T-cell (primary cell): ENCODE measurements at regions not wholly inside any gene's neighbourhood (a gene's known extent, or its start where the extent isn't known, plus 50 kb on each side); places are given as distances from the start of the nearest gene placed in this dataset.

Source experiments
- ATAC-seq, 4 experiments: fragments of 200-7000 bp in 3 of 4; fragments of 150-1000 bp in 1 of 4; cut with Tn5 transposase; replicated peaks in 1 of 4; 1 replicate in 3 of 4; 2 replicates in 1 of 4; pipeline ENCODE4 v1.10.0; 2021; ENCODE audit warnings: moderate library complexity in 3 of 4, mild to moderate bottlenecking in 2 of 4, moderate number of reproducible peaks in 1 of 4
- CTCF ChIA-PET, 2 donors: fragments of 300-600 bp; sonication (Branson Sonifier 250); formaldehyde crosslinking; loops; one replicate each; lab custom pipeline; 2022; ENCODE audit warnings: antibody characterized with exemption in 2 of 2; lab: Charles Lee
- POLR2A ChIA-PET, 2 donors: fragments of 300-600 bp; sonication (Branson Sonifier 250); formaldehyde crosslinking; loops; one replicate each; lab custom pipeline; 2022; ENCODE audit warnings: antibody characterized with exemption in 2 of 2; lab: Charles Lee
- DNase-seq, 35 experiments: peaks; one replicate each; pipeline versions ENCODE4 v3.0.0 to v3.0.0-alpha.2; 2013 to 2023
- H3K27ac ChIP-seq: one replicate; pipeline ENCODE4 v1.5.1; 2013; ENCODE audit warnings: low read length
- H3K27me3 ChIP-seq, 2 experiments: replicated peaks in 1 of 2; 1 replicate in 1 of 2; 2 replicates in 1 of 2; pipeline versions ENCODE4 v1.6.1 to v1.7.0; 2013; ENCODE audit warnings: low read length in 1 of 2, mixed read lengths in 1 of 2; ENCODE audit not compliant: control insufficient read depth in 2 of 2, insufficient read depth in 2 of 2; ENCODE audit errors: extremely low read depth in 1 of 2
- H3K36me3 ChIP-seq, 2 donors: 1 replicate in 1 of 2; 2 replicates in 1 of 2; pipeline versions ENCODE4 v1.6.1 to v1.7.0; 2013; ENCODE audit warnings: low read length in 1 of 2; ENCODE audit not compliant: control insufficient read depth in 2 of 2, insufficient read depth in 1 of 2; ENCODE audit errors: extremely low read depth in 1 of 2
- H3K4me1 ChIP-seq, 2 experiments: 1 replicate in 1 of 2; 2 replicates in 1 of 2; pipeline versions ENCODE4 v1.6.1 to v1.7.0; 2013; ENCODE audit warnings: low read length in 2 of 2, mixed read lengths in 1 of 2; ENCODE audit not compliant: insufficient read depth in 2 of 2, control insufficient read depth in 1 of 2; ENCODE audit errors: extremely low read depth in 1 of 2
- H3K4me3 ChIP-seq, 2 donors: 1 replicate in 1 of 2; 2 replicates in 1 of 2; pipeline versions ENCODE4 v1.5.1 to v1.7.0; 2013; ENCODE audit warnings: mild to moderate bottlenecking in 2 of 2, low read length in 1 of 2, moderate library complexity in 1 of 2; ENCODE audit not compliant: control insufficient read depth in 1 of 2; ENCODE audit errors: extremely low read depth in 1 of 2
- H3K9me3 ChIP-seq: 2 replicates; pipeline ENCODE4 v1.7.0; 2013
- H3K27ac Mint-ChIP-seq, 2 donors: one replicate each; pipeline ENCODE4 v1.8.0; 2020 to 2021; ENCODE audit warnings: mild to moderate bottlenecking in 2 of 2, mixed read lengths in 2 of 2
- H3K27me3 Mint-ChIP-seq, 2 donors: one replicate each; pipeline ENCODE4 v1.8.0; 2021 to 2022; ENCODE audit warnings: mixed read lengths in 2 of 2
- H3K36me3 Mint-ChIP-seq: one replicate; pipeline ENCODE4 v1.8.0; 2021; ENCODE audit warnings: mixed read lengths
- H3K4me1 Mint-ChIP-seq, 3 donors: one replicate each; pipeline ENCODE4 v1.8.0; 2020 to 2022; ENCODE audit warnings: mixed read lengths in 3 of 3, mild to moderate bottlenecking in 1 of 3
- H3K4me3 Mint-ChIP-seq, 3 donors: one replicate each; pipeline ENCODE4 v1.8.0; 2020 to 2022; ENCODE audit warnings: mild to moderate bottlenecking in 3 of 3, mixed read lengths in 3 of 3, moderate library complexity in 3 of 3
- H3K9me3 Mint-ChIP-seq, 3 donors: one replicate each; pipeline ENCODE4 v1.8.0; 2020 to 2022; ENCODE audit warnings: mixed read lengths in 3 of 3
- WGBS: methylation state at CpG from one replicate; pipeline ENCODE4 v1.1.5; 2013; ENCODE audit warnings: missing lambda C conversion rate; ENCODE audit not compliant: insufficient coverage; 5-methylcytosine and 5-hydroxymethylcytosine counted together

DNA sequence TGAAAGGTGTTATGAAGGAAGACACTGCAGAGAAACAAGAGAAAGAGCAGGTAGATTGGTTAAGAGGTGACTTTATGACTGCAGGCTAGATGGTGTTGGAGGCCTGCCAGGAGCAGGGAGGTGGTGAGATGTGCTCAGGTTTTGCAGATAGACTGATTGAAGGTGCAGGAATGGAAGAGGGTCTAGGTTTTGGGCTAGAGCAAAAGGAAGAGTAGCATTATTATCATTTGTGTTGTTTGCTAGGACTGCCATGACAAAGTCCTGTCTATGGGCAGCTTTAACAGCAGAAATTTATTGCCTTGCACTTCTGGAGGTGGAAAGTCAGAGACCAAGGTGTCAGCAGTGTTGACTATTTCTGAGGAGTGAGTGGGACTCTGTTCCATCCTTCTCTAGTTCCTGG lies 172.9 kb upstream of the SOX11 start:
- no peak overlapping the region for H3K4me3 ChIP-seq
- no peaks in the 10 kb centered on the region for H3K36me3 ChIP-seq
- Mint-ChIP-seq H3K27ac (no peak overlapping the region), H3K9me3 (no peaks in the 10 kb centered on the region), H3K4me3 (no peak overlapping the region), H3K4me1 (no peaks in the 10 kb centered on the region), H3K36me3 (no peaks in the 10 kb centered on the region), H3K27me3 (no peaks in the 10 kb centered on the region)
- DNase-seq (no peak), ATAC-seq (no peak)
- H3K9me3 ChIP-seq: no peaks in the 10 kb centered on the region
- H3K27ac ChIP-seq: no peak overlapping the region
- H3K27me3 ChIP-seq: no peaks in the 10 kb centered on the region
- CTCF ChIA-PET: no interaction called here
- POLR2A ChIA-PET: no interaction called here
- H3K4me1 ChIP-seq: no peaks in the 10 kb centered on the region

DNA sequence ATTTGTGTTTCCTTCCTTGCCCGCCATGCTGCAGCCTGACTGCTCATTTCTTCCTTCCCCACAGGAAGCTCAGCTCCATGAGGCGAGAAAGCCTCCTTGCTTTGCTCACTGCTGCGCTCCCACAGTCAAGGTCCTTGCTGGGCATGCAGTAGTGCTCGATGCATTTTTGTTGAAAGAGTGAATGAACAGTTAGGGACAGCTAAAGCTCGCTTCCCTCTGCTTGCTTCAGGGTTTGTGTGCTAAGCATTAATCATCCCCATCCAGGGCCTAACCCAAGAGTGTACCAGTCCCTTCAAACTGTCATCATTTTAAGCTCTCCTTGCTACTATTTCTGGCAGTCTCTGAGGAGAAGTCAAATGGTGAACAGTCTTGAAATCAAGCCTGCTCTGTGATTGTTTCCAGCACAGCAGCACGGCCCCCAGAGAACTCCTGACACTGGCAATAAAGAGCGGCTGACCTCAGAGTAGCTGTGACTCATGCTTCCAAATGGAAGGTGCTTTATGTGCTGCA lies 171.7 kb upstream of the SOX11 start:
- H3K4me3 ChIP-seq: no peak overlapping the region
- DNase-seq: no peak
- Mint-ChIP-seq H3K9me3 (no peaks in the 10 kb centered on the region), H3K4me1 (no peaks in the 10 kb centered on the region), H3K27me3 (no peaks in the 10 kb centered on the region), H3K4me3 (no peak overlapping the region), H3K27ac (no peak overlapping the region), H3K36me3 (no peaks in the 10 kb centered on the region)
- no peaks in the 10 kb centered on the region for H3K36me3 ChIP-seq
- no peaks in the 10 kb centered on the region for H3K4me1 ChIP-seq
- ChIA-PET POLR2A (no interaction called here), CTCF (no interaction called here)
- no peaks in the 10 kb centered on the region for H3K27me3 ChIP-seq
- H3K27ac ChIP-seq: no peak overlapping the region
- WGBS: 80% methylated on average over 2 of the region's 7 CpGs
- no peak for ATAC-seq
- no peaks in the 10 kb centered on the region for H3K9me3 ChIP-seq

GRCh38 chr2:5521461-5521860 lies 170.7 kb upstream of the SOX11 start:
- H3K9me3 ChIP-seq: no peaks in the 10 kb centered on the region
- Mint-ChIP-seq H3K9me3 (no peaks in the 10 kb centered on the region), H3K36me3 (no peaks in the 10 kb centered on the region), H3K27me3 (no peaks in the 10 kb centered on the region), H3K4me3 (no peak overlapping the region), H3K4me1 (no peaks in the 10 kb centered on the region), H3K27ac (no peak overlapping the region)
- no peak overlapping the region for H3K4me3 ChIP-seq
- no peaks in the 10 kb centered on the region for H3K27me3 ChIP-seq
- POLR2A ChIA-PET: no interaction called here
- H3K4me1 ChIP-seq: no peaks in the 10 kb centered on the region
- no peaks in the 10 kb centered on the region for H3K36me3 ChIP-seq
- no peak overlapping the region for H3K27ac ChIP-seq
- ATAC-seq (no peak), DNase-seq (no peak)
- CTCF ChIA-PET: no interaction called here
- WGBS: 56% methylated on average over 3 of the region's 7 CpGs

DNA sequence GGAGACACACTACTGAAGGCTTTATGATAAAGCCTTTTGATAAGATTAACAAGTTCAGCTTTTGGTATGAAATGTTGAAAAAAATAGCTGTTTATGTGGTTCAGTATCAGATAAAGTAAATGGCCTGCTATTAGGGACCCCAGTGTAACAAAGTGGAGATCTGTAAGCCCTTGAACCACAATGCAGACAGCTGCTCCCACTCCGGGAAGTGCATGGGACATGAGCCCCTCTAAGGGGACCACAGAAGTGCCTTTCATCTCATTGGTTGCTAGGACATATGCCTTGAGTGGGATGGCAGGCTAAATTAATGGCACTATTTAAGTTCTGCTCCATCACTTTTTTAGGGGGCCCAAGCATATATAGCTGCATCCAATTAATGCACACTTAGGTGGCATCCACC lies 167.6 kb upstream of the SOX11 start:
- WGBS: no CpG with 5 or more reads among the region's 1 CpG
- ChIA-PET CTCF (no interaction called here), POLR2A (no interaction called here)
- H3K27ac ChIP-seq: no peak overlapping the region
- Mint-ChIP-seq H3K36me3 (no peaks in the 10 kb centered on the region), H3K27ac (no peak overlapping the region), H3K4me1 (no peaks in the 10 kb centered on the region), H3K27me3 (no peaks in the 10 kb centered on the region), H3K9me3 (no peaks in the 10 kb centered on the region), H3K4me3 (no peak overlapping the region)
- H3K9me3 ChIP-seq: no peaks in the 10 kb centered on the region
- H3K36me3 ChIP-seq: no peaks in the 10 kb centered on the region
- no peak overlapping the region for H3K4me3 ChIP-seq
- no peaks in the 10 kb centered on the region for H3K27me3 ChIP-seq
- DNase-seq: no peak
- H3K4me1 ChIP-seq: no peaks in the 10 kb centered on the region
- no peak for ATAC-seq

DNA sequence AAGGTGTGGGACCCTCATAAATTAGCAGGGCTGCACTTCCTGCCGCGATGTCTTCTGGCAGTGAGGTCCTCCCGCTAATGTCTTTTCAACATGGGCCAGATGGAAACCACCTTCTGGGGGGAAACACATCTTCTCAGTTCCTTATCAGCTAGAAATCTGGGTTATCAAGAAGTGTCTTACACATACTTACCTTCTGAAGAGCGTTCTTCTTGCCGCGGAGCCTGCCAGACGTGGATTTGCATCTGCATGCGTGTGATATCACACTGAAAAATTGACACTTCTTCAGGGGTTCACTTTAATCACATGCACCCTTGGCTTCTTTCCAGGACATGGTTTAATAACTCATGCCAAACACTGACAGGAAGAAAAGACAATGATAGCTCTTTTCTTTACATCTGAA lies 163.5 kb upstream of the SOX11 start:
- H3K36me3 Mint-ChIP-seq: no peaks in the 10 kb centered on the region
- CTCF ChIA-PET: no interaction called here
- H3K27me3 Mint-ChIP-seq: no peaks in the 10 kb centered on the region
- H3K4me1 Mint-ChIP-seq: no peaks in the 10 kb centered on the region
- WGBS: 83% methylated on average over 2 of the region's 8 CpGs
- H3K27ac Mint-ChIP-seq: no peak overlapping the region
- H3K9me3 Mint-ChIP-seq: peaks cover 0 to 4% (median 0%) of the 10 kb centered on the region in 3 donors
- Histone ChIP-seq H3K36me3 (no peaks in the 10 kb centered on the region), H3K27ac (no peak overlapping the region), H3K9me3 (no peaks in the 10 kb centered on the region), H3K27me3 (no peaks in the 10 kb centered on the region), H3K4me3 (no peak overlapping the region), H3K4me1 (no peaks in the 10 kb centered on the region)
- no peak for ATAC-seq
- POLR2A ChIA-PET: no interaction called here
- H3K4me3 Mint-ChIP-seq: no peak overlapping the region
- DNase-seq: no peak

DNA sequence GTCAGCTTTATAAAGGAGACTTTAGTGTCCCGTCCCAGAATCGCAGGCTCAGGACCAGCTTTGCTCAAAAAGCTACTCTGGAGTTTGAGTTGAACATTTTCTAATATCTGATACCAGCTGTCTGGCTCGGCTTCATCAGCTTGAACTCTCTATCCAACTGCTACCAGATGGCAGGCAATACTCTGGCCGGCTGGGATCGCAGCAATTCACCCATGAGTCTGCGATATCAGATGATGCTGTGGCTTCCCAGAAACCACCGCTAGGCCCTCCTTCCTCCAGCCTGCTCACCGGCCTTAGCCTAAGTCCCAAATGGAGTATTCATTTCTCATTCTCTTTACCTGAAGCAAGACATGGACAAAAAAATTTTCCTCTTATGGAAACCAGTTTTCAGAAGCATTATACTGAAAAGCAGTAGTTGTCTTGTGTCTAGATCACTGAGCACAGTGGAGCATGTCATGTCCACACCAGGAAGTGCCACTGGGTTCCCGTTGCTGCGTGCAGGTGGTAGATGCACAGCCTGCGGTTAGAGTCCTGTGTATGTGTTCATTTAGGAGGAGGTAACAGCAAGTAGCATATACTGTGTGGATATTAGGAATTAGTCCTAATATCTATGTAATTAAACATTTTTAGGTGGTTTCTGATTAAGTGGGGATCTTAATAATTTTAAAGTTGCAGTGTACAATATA lies 162.0 kb upstream of the SOX11 start:
- no peak overlapping the region for H3K4me3 Mint-ChIP-seq
- H3K9me3 ChIP-seq: no peaks in the 10 kb centered on the region
- no peak overlapping the region for H3K27ac ChIP-seq
- no peaks in the 10 kb centered on the region for H3K4me1 Mint-ChIP-seq
- CTCF ChIA-PET: no interaction called here
- WGBS: 88% methylated on average over 7 of the region's 11 CpGs
- H3K36me3 Mint-ChIP-seq: no peaks in the 10 kb centered on the region
- no peak overlapping the region for H3K4me3 ChIP-seq
- no peaks in the 10 kb centered on the region for H3K36me3 ChIP-seq
- no peak for DNase-seq
- no peaks in the 10 kb centered on the region for H3K27me3 Mint-ChIP-seq
- no peaks in the 10 kb centered on the region for H3K27me3 ChIP-seq
- H3K27ac Mint-ChIP-seq: no peak overlapping the region
- peaks cover 0 to 4% (median 0%) of the 10 kb centered on the region in 3 donors for H3K9me3 Mint-ChIP-seq
- no peaks in the 10 kb centered on the region for H3K4me1 ChIP-seq
- POLR2A ChIA-PET: no interaction called here
- ATAC-seq: no peak

- no CpG with 5 or more reads among the region's 3 CpGs for WGBS
- CTCF ChIA-PET: no interaction called here
- POLR2A ChIA-PET: interaction anchor here in 1 of 2 donors (0.6 kb wide), 1 partner anchor 350 kb away, joined by 7 read pairs; no protein-coding TSS in a partner anchor
- no peaks in the 10 kb centered on the region for H3K36me3 Mint-ChIP-seq
- Histone ChIP-seq H3K4me3 (no peak overlapping the region), H3K9me3 (no peaks in the 10 kb centered on the region), H3K27ac (no peak overlapping the region), H3K4me1 (no peaks in the 10 kb centered on the region), H3K27me3 (peaks cover 0 to 5% of the 10 kb centered on the region in 2 experiments), H3K36me3 (no peaks in the 10 kb centered on the region)
- H3K4me1 Mint-ChIP-seq: no peaks in the 10 kb centered on the region
- no peak overlapping the region for H3K27ac Mint-ChIP-seq
- peaks cover 0 to 3% of the 10 kb centered on the region in 2 donors for H3K27me3 Mint-ChIP-seq
- peaks cover 4 to 6% (median 5%) of the 10 kb centered on the region in 3 donors for H3K9me3 Mint-ChIP-seq
- no peak for DNase-seq
- no peak overlapping the region for H3K4me3 Mint-ChIP-seq
- ATAC-seq: no peak
Measured at GRCh38 chr2:5535301-5535700, 156.9 kb upstream of the SOX11 start.
